ENCODE measurements at regions not wholly inside any gene's neighbourhood (a gene's known extent, or its start where the extent isn't known, plus 50 kb on each side); places are given as distances from the start of the nearest gene placed in this dataset.

DNA sequence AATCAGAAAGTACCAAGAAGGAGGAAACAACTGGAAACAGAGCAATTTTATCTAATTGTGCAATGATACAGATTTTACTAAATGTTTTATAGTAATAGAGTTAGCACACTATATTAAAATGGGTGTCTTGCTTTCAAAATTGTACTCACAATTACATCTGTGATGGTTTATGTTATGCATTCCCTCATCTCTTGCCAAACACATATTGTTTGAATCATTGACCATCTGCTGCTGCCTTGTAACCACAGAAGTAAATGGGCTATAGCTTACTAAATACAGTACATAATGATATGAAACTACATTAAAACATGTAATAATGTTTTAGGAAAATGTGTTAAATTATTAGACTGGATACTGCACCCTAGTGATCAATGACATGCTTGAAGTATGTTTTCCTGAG lies 158.1 kb downstream of the SLC25A46 start:
- TF ChIP-seq CTCF (IDR thresholded peaks at IDR 0.05) = no peak
- TF ChIP-seq POLR2AphosphoS5 (IDR thresholded peaks at IDR 0.05; ENCODE audit: insufficient read depth in 1 of 2, low read depth in 1 of 2) = no peak
- TF ChIP-seq POLR2A (IDR thresholded peaks at IDR 0.05) = no peak
